Adrenal gland (tissue), 5 donors: ENCODE measurements at regions not wholly inside any gene's neighbourhood (a gene's known extent, or its start where the extent isn't known, plus 50 kb on each side); places are given as distances from the start of the nearest gene placed in this dataset.

Experiments
- POLR2A ChIP-seq, 2 donors: fragments of 450-650 bp; IDR thresholded peaks; one replicate each; pipeline ENCODE4 v1.6.1; 2017; ENCODE audit warnings: antibody characterized with exemption in 2 of 2, mild to moderate bottlenecking in 2 of 2, moderate library complexity in 1 of 2
- TF ChIP-seq, protein P1 (sequence below), 6 experiments: fragments of 450-650 bp in 4 of 6; fragments of 200-600 bp in 2 of 6; sonication (generic) in 1 of 6; IDR thresholded peaks; 1 replicate in 5 of 6; 2 replicates in 1 of 6; pipeline versions ENCODE4 v1.5.1 to v1.8.0; 2016 to 2021; ENCODE audit warnings: antibody characterized with exemption in 6 of 6, mild to moderate bottlenecking in 2 of 6, moderate library complexity in 1 of 6
- donor health status: DM: no; HTN: no; CAD: no.

GRCh38 chr9:129326061-129327005 lies 148.3 kb upstream of the IER5L start:
- TF ChIP-seq, protein P1, sequence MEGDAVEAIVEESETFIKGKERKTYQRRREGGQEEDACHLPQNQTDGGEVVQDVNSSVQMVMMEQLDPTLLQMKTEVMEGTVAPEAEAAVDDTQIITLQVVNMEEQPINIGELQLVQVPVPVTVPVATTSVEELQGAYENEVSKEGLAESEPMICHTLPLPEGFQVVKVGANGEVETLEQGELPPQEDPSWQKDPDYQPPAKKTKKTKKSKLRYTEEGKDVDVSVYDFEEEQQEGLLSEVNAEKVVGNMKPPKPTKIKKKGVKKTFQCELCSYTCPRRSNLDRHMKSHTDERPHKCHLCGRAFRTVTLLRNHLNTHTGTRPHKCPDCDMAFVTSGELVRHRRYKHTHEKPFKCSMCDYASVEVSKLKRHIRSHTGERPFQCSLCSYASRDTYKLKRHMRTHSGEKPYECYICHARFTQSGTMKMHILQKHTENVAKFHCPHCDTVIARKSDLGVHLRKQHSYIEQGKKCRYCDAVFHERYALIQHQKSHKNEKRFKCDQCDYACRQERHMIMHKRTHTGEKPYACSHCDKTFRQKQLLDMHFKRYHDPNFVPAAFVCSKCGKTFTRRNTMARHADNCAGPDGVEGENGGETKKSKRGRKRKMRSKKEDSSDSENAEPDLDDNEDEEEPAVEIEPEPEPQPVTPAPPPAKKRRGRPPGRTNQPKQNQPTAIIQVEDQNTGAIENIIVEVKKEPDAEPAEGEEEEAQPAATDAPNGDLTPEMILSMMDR (IDR thresholded peaks at IDR 0.05): no peak
- no peak for TF ChIP-seq POLR2A (IDR thresholded peaks at IDR 0.05)
